ENCODE measurements at regions not wholly inside any gene's neighbourhood (a gene's known extent, or its start where the extent isn't known, plus 50 kb on each side); places are given as distances from the start of the nearest gene placed in this dataset.

- H3K4me1 ChIP-seq (ENCODE audit: insufficient read depth, low read length) = peaks cover 7% of the 10 kb centered on the region
- H3K36me3 Mint-ChIP-seq (ENCODE audit: insufficient read depth in 1 of 3, low read depth in 3 of 3) = no peaks in the 10 kb centered on the region
- H3K9ac ChIP-seq (ENCODE audit: extremely low read depth, insufficient read length, low read length) = no peak overlapping the region
- no peak overlapping the region for H2BK15ac ChIP-seq (ENCODE audit: low read depth, low read length)
- H3K9me3 Mint-ChIP-seq = no peaks in the 10 kb centered on the region
- H3K27ac ChIP-seq (ENCODE audit: insufficient read length, low read depth, low read length) = no peak overlapping the region
- no peaks in the 10 kb centered on the region for H4K20me1 ChIP-seq (ENCODE audit: control insufficient read depth, insufficient read depth, insufficient read length)
- no peak overlapping the region for H3K18ac ChIP-seq (ENCODE audit: insufficient read length, low read depth, low read length)
- peaks cover 42 to 48% of the 10 kb centered on the region in 2 experiments for H3K4me1 Mint-ChIP-seq
- no peak overlapping the region for H3K56ac ChIP-seq (ENCODE audit: insufficient read length, low read depth, low read length)
- WGBS (ENCODE audit: extremely low coverage, insufficient read length, low lambda C conversion rate) = no CpG with 5 or more reads among the region's 3 CpGs
- TF ChIP-seq CTCF (conservative IDR thresholded peaks at IDR 0.05) = no peak
- H3K23ac ChIP-seq (ENCODE audit: insufficient read length, low read depth, low read length) = no peak overlapping the region
- H3K14ac ChIP-seq (ENCODE audit: insufficient read depth, low read length) = no peak overlapping the region
- no peaks in the 10 kb centered on the region for H3K79me2 ChIP-seq (ENCODE audit: insufficient read depth, low read length)
- peaks cover 3% of the 10 kb centered on the region for H3K23me2 ChIP-seq (ENCODE audit: insufficient read length, low read depth, low read length, poor library complexity, severe bottlenecking)
- H3K4me2 ChIP-seq (ENCODE audit: insufficient read depth, insufficient read length, low read length) = no peak overlapping the region
- no peaks in the 10 kb centered on the region for H3K9me3 ChIP-seq (ENCODE audit: control insufficient read depth, low read depth, low read length)
- H4K91ac ChIP-seq (ENCODE audit: insufficient read length, low read depth, low read length) = no peak overlapping the region
- H2BK120ac ChIP-seq (ENCODE audit: low read depth, low read length, poor library complexity, severe bottlenecking) = no peak overlapping the region
- H2BK5ac ChIP-seq (ENCODE audit: insufficient read length, low read length) = no peak overlapping the region
- peaks cover 17% of the 10 kb centered on the region for H3K27me3 Mint-ChIP-seq (ENCODE audit: low read depth)
- no peak overlapping the region for H3T11ph ChIP-seq (ENCODE audit: low read length)
- H3K4ac ChIP-seq (ENCODE audit: low read depth, low read length) = no peak overlapping the region
- no peak overlapping the region for H2AFZ ChIP-seq (ENCODE audit: low read length)
- no peak overlapping the region for H3K4me3 Mint-ChIP-seq
- H4K8ac ChIP-seq (replicated peaks; ENCODE audit: insufficient read length, low read depth, low read length) = no peak overlapping the region
- H4K5ac ChIP-seq (ENCODE audit: insufficient read length, low read depth, low read length) = no peak overlapping the region
- no peaks in the 10 kb centered on the region; the same call in 1 of the 2 replicates for H3K27me3 ChIP-seq (ENCODE audit: insufficient read depth, low read length)
- H3K79me1 ChIP-seq (ENCODE audit: insufficient read depth, low read depth, low read length, poor library complexity, severe bottlenecking) = no peaks in the 10 kb centered on the region
- no peak overlapping the region for H2AK5ac ChIP-seq (ENCODE audit: insufficient read length, low read length)
- no peak for DNase-seq
- H3K27ac Mint-ChIP-seq = no peak overlapping the region
- H2BK20ac ChIP-seq (ENCODE audit: low read depth, low read length, poor library complexity, severe bottlenecking) = no peak overlapping the region
- H2BK12ac ChIP-seq (ENCODE audit: insufficient read length, low read depth, low read length) = no peak overlapping the region
Measured at GRCh38 chr21:33128538-33128937, 58.6 kb downstream of the OLIG1 start.

All from H9 (cell line).